ENCODE measurements at regions not wholly inside any gene's neighbourhood (a gene's known extent, or its start where the extent isn't known, plus 50 kb on each side); places are given as distances from the start of the nearest gene placed in this dataset.

- H3K36me3 Mint-ChIP-seq (ENCODE audit: insufficient read depth): no peaks in the 10 kb centered on the region
These were observed 291.9 kb upstream of the RTL1 start for GRCh38 chr14:101195309-101195901.

GRCh38 chr14:101196051-101196712, 292.7 kb upstream of the RTL1 start:
- Mint-ChIP-seq H3K27me3 (peaks cover 0 to 42% of the 10 kb centered on the region in 2 donors), H3K4me1 (ENCODE audit: low read depth in 2 of 2) (no peaks in the 10 kb centered on the region), H3K4me3 (no peak overlapping the region), H3K27ac (no peak overlapping the region), H3K9me3 (no peaks in the 10 kb centered on the region), H3K36me3 (ENCODE audit: insufficient read depth) (no peaks in the 10 kb centered on the region)
- DNase-seq (no peak), ATAC-seq (replicated peaks) (no peak)

More at GRCh38 chr14:101195309-101195901, 291.9 kb upstream of the RTL1 start:
- ATAC-seq (replicated peaks) (no peak), DNase-seq (no peak)
- Mint-ChIP-seq H3K27ac (no peak overlapping the region), H3K9me3 (no peaks in the 10 kb centered on the region), H3K27me3 (peaks cover 0 to 35% of the 10 kb centered on the region in 2 donors), H3K4me3 (no peak overlapping the region), H3K4me1 (ENCODE audit: low read depth in 2 of 2) (no peaks in the 10 kb centered on the region)

- DNase-seq: no peak
- Mint-ChIP-seq H3K4me3 (no peak overlapping the region), H3K36me3 (ENCODE audit: insufficient read depth) (no peaks in the 10 kb centered on the region), H3K27ac (no peak overlapping the region), H3K4me1 (ENCODE audit: low read depth in 2 of 2) (no peaks in the 10 kb centered on the region), H3K27me3 (peaks cover 0 to 46% of the 10 kb centered on the region in 2 donors), H3K9me3 (no peaks in the 10 kb centered on the region)
- no peak for ATAC-seq (replicated peaks)
These were observed 293.5 kb upstream of the RTL1 start for GRCh38 chr14:101196795-101197590.

DNA sequence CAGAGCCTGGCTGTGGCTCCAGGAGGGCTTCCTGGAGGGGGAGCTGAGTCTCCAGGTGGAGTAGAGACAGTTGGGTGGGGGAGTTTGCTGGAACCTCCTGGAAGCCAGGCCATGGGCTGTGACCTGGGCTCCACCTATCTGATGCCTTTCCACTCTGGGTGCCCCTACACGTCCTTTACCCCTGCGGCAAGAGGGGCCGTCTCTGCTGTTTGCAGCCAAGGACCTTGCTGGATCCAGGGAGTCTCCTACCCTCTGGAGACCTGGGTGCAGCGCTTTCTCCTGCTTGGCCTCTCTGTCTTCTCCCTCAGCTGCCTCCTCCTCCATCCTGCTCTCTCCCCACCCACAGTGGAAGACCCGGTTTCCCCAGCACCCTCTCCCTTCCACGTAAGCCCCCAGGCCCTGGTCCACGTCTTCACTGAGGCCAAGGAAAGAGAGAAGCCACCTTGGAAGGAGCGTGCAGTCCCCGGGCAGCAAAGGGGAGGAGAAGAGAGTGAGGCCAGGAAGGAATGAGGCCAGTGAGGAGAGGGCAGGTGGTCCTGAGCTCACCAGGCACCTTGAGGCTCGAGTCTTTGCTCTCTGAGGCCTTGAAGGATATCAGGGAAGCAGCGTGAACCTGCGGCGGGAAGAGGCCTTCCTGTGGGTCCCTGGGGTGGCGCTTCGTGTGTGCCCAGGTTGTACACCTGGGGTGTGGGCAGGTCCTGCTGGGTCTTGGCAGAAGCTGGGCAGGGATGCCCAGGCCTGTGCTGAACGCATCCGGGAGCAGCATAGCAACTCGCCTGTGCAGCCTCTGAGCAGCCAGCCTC, 294.3 kb upstream of the RTL1 start:
- Mint-ChIP-seq H3K27me3 (peaks cover 0 to 46% of the 10 kb centered on the region in 2 donors), H3K9me3 (no peaks in the 10 kb centered on the region), H3K36me3 (ENCODE audit: insufficient read depth) (no peaks in the 10 kb centered on the region), H3K27ac (no peak overlapping the region), H3K4me3 (no peak overlapping the region), H3K4me1 (ENCODE audit: low read depth in 2 of 2) (no peaks in the 10 kb centered on the region)
- ATAC-seq (replicated peaks): no peak
- no peak for DNase-seq

DNA sequence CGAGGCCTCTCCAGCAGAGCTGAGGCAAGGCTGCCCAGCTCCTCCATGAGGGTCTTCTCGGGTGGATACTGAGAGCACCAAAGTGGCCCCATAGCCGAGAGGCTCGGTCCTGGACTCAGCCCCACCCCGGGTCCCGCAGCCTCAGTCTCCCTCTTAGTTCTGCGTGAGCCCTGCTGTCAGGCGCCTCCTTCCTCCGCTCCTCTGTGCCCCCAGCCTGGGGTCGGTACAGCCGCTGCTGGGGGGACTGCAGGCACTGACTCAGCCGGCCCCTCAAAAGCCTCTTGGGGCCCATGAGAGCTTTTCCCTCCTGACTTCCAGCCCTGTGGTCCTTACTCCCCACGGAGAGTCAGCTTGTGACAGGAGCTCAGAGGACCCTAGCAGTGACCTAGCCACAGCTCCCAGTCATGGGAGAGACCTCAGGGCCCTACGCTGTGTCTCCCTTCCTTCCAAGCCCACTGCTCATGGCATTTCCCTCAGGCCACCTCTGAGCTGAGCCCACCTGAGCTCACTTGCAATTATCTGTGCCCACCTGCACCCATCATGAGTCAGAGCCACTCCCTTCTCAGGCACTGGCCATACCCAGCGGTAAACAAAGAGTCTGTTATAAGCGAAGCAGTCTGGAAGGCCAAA, 295.0 kb upstream of the RTL1 start:
- Mint-ChIP-seq H3K27ac (no peak overlapping the region), H3K36me3 (ENCODE audit: insufficient read depth) (no peaks in the 10 kb centered on the region), H3K4me3 (no peak overlapping the region), H3K9me3 (peaks cover 4 to 6% of the 10 kb centered on the region in 2 donors), H3K27me3 (peaks cover 0 to 46% of the 10 kb centered on the region in 2 donors), H3K4me1 (ENCODE audit: low read depth in 2 of 2) (no peaks in the 10 kb centered on the region)
- DNase-seq (no peak), ATAC-seq (replicated peaks) (no peak)

- ATAC-seq (replicated peaks): no peak
- Mint-ChIP-seq H3K27me3 (peaks cover 0 to 46% of the 10 kb centered on the region in 2 donors), H3K4me1 (ENCODE audit: low read depth in 2 of 2) (peaks cover 0 to 4% of the 10 kb centered on the region in 2 donors), H3K9me3 (peaks cover 8 to 12% of the 10 kb centered on the region in 2 donors), H3K4me3 (no peak overlapping the region), H3K36me3 (ENCODE audit: insufficient read depth) (no peaks in the 10 kb centered on the region), H3K27ac (no peak overlapping the region)
- no peak for DNase-seq
These were observed 295.7 kb upstream of the RTL1 start for GRCh38 chr14:101199028-101199770.

- DNase-seq (no peak), ATAC-seq (replicated peaks) (no peak)
- Mint-ChIP-seq H3K4me3 (no peak overlapping the region), H3K4me1 (ENCODE audit: low read depth in 2 of 2) (peaks cover 0 to 4% of the 10 kb centered on the region in 2 donors), H3K27me3 (peaks cover 0 to 40% of the 10 kb centered on the region in 2 donors), H3K9me3 (peaks cover 11 to 12% of the 10 kb centered on the region in 2 donors), H3K27ac (no peak overlapping the region), H3K36me3 (ENCODE audit: insufficient read depth) (no peaks in the 10 kb centered on the region)
These were observed 296.6 kb upstream of the RTL1 start for GRCh38 chr14:101200008-101200649.

- Mint-ChIP-seq H3K36me3 (ENCODE audit: insufficient read depth) (no peaks in the 10 kb centered on the region), H3K27me3 (peaks cover 0 to 33% of the 10 kb centered on the region in 2 donors), H3K27ac (no peak overlapping the region), H3K4me3 (no peak overlapping the region), H3K9me3 (peaks cover 11 to 12% of the 10 kb centered on the region in 2 donors), H3K4me1 (ENCODE audit: low read depth in 2 of 2) (peaks cover 0 to 4% of the 10 kb centered on the region in 2 donors)
- ATAC-seq (replicated peaks) (no peak), DNase-seq (no peak)
These were observed 297.4 kb upstream of the RTL1 start for GRCh38 chr14:101200650-101201516.

- H3K27me3 Mint-ChIP-seq: peaks cover 6 to 33% of the 10 kb centered on the region in 2 donors
- DNase-seq (no peak), ATAC-seq (replicated peaks) (no peak)
- no peaks in the 10 kb centered on the region for H3K36me3 Mint-ChIP-seq (ENCODE audit: insufficient read depth)
- H3K9me3 Mint-ChIP-seq: peaks cover 12 to 14% of the 10 kb centered on the region in 2 donors
- peaks cover 0 to 4% of the 10 kb centered on the region in 2 donors for H3K4me1 Mint-ChIP-seq (ENCODE audit: low read depth in 2 of 2)
- H3K27ac Mint-ChIP-seq: no peak overlapping the region
- no peak overlapping the region for H3K4me3 Mint-ChIP-seq
These were observed 298.1 kb upstream of the RTL1 start for GRCh38 chr14:101201535-101202151.

GRCh38 chr14:101202627-101203404, 299.3 kb upstream of the RTL1 start:
- ATAC-seq (replicated peaks): no peak

More at GRCh38 chr14:101202627-101203404, 299.3 kb upstream of the RTL1 start:
- H3K27me3 Mint-ChIP-seq: peaks cover 7 to 33% of the 10 kb centered on the region in 2 donors
- no peak overlapping the region for H3K27ac Mint-ChIP-seq
- DNase-seq: no peak
- peaks cover 16 to 18% of the 10 kb centered on the region in 2 donors for H3K9me3 Mint-ChIP-seq
- H3K4me3 Mint-ChIP-seq: no peak overlapping the region
- H3K4me1 Mint-ChIP-seq (ENCODE audit: low read depth in 2 of 2): peaks cover 0 to 4% of the 10 kb centered on the region in 2 donors
- no peaks in the 10 kb centered on the region for H3K36me3 Mint-ChIP-seq (ENCODE audit: insufficient read depth)
